CD4-positive, alpha-beta T cell treated with Interferon gamma for 1 hour (primary cell): ENCODE measurements at regions not wholly inside any gene's neighbourhood (a gene's known extent, or its start where the extent isn't known, plus 50 kb on each side); places are given as distances from the start of the nearest gene placed in this dataset.
"Not testable (repeated sequence)": the region's sequence is repeated elsewhere in the genome, so short reads cannot be mapped to it uniquely, and the experiment has no call there.

ENCODE experiments used
- DNase-seq: peaks from one replicate; pipeline ENCODE4 v3.0.0-alpha.2; 2020

- DNase-seq, result peak; percentile 9
Observed at GRCh38 chr6:150741633-150742200, 123.8 kb upstream of the MTHFD1L start.

DNA sequence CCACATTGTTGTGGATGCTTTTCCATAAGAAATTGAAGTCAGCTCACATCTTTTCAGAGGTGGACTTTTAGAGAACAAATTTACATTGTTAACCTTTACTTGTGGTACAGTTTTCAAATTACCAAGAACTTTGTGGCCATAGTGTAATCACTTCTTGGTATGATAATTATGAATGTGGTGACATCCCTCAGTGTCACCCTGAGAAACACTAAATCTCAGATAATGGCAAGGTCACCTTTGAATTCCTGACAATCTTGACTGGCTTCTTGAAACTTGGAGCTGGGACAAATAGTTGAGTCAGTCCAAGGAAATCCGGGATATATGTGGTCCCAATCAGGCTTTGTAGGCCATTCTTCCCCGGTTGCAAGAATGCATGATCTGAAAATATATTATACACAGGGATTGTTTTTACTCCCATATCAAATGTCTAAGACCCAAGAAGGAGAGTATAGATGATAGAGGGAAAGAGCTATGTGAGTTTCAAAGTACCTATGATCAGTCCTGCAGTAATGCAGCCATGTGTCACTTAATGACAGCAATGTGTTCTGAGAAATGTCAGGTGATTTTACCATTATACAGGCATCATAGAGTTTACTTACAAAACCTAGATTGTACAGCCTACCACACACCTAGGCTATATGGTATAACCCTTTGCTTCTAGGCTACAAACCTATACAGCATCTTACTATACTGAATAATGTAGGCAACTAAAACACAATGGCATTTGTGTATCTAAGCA, 120.8 kb upstream of the MTHFD1L start:
- DNase-seq, result no peak

- DNase-seq, result no peak
Observed at GRCh38 chr6:150745896-150746295, 119.6 kb upstream of the MTHFD1L start.

GRCh38 chr6:150747155-150747554, 118.3 kb upstream of the MTHFD1L start:
- DNase-seq, result no peak

GRCh38 chr6:150749091-150749670, 116.3 kb upstream of the MTHFD1L start:
- DNase-seq, result no peak

GRCh38 chr6:150751296-150751695, 114.2 kb upstream of the MTHFD1L start:
- DNase-seq, result no peak

GRCh38 chr6:150752409-150752808, 113.1 kb upstream of the MTHFD1L start:
- no peak for DNase-seq

GRCh38 chr6:150753371-150754064, 112.0 kb upstream of the MTHFD1L start:
- DNase-seq, result no peak

GRCh38 chr6:150755042-150755441, 110.5 kb upstream of the MTHFD1L start:
- DNase-seq, result no peak

- no peak for DNase-seq
Observed at GRCh38 chr6:150755524-150755923, 110.0 kb upstream of the MTHFD1L start.

DNA sequence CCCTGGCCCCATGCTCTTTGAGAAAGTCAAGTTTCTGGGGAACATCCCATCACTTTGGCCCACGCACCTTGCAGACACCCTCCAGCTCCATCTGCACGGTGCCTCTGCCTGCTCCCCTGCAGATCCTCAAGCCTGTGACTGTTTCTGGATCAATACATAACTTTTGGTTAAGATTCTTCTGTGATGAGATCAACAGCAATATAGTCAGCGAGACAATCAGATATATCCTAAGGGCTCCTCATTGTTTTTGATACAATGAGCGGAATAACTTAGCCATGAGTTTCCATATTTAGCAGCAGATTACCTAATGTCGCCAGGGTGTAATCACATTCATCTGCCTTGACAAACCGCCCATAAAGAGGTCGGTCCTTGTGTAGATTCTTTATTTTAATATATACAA, 109.3 kb upstream of the MTHFD1L start:
- DNase-seq, result no peak

DNA sequence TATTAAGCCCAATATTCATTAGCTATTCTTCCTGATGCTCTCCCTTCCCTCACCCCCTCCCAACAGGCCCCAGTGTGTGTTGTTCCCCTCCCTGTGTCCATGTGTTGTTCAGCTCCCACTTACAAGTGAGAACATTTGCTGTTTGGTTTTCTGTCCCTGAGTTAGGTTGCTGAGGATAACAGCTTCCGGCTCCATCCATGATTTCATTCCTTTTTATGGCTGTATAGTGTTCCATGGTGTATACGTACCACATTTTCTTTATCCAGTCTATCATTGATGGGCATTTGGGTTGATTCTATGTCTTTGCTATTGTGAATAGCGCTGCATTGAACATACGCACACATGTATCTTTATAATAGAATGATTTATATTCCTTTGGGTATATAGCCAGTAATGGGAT, 107.7 kb upstream of the MTHFD1L start:
- DNase-seq, result not testable (repeated sequence)

- DNase-seq, result no peak
Observed at GRCh38 chr6:150759483-150759882, 106.0 kb upstream of the MTHFD1L start.

GRCh38 chr6:150761771-150762170, 103.7 kb upstream of the MTHFD1L start:
- no peak for DNase-seq

DNA sequence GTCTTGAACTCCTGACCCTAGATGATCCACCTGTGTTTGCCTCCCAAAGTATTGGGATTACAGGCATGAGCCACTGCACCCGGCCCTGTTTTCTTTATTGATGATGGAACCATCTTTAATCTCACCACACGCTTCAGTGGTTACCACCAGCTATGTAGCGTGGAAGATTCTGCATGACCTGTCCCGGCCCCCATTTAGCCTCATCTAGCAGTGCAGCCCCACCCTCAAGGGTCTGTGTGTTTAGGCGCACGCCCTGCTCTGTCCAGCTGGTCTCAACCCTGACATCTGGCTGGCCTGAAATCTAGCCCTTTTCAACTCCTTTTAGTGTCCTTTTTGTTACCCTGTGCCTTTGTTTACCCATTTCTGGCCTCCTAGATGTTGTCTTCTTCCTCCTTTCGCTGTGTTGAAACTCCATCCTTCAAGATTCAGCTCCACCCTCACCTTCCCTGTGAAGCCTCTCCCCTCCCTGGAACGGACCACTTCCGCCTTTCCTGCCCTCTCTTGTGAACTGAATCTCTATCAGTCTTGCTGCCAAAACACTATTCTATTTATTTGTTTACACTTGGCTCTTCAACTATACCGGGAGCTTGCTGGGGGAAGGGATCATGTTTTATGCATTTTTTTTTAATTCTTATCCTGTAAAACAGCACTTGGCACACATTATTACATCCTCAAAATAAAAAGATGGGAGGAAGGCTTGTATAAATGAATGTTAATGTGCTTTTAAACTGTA, 101.0 kb upstream of the MTHFD1L start:
- DNase-seq, result no peak

- no peak for DNase-seq
Observed at GRCh38 chr6:150765067-150765764, 100.3 kb upstream of the MTHFD1L start.

DNA sequence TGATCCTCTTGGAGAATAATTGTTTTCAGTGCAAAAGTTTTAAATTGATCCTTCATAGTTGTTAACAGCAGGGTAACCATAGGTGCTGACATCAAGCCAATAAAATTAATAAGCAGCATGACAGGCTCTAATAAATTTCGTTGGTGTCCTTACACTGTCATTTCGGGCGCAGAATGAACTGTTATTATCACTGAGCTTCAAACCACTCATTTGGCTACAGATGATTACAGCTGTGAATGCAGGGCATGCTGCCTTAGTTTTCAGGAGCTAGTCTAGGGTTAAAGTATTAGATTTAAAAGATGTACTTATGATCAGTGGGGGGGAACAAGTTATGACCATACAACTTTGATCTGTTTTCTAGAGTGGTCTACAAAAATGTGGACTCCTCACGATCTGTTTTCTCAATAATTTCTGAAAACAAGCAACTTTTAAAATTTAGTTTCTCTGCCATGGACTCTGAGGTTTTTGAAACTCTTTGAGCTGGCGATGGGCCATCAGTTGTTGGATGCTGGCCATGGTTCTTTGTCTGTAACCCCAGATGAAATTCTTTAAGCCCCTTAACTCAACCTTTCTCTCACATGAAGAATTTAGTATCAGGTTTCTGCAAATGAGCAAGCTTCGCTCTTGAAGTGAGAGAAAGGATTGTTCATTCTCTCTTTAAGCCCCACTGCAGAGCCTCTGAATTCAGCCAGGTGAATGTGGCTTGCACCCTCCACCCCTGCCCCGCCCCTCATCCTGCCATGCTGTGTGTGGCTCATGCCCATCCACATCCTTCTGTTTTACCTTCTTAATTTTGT, 99.1 kb upstream of the MTHFD1L start:
- DNase-seq, result no peak

DNA sequence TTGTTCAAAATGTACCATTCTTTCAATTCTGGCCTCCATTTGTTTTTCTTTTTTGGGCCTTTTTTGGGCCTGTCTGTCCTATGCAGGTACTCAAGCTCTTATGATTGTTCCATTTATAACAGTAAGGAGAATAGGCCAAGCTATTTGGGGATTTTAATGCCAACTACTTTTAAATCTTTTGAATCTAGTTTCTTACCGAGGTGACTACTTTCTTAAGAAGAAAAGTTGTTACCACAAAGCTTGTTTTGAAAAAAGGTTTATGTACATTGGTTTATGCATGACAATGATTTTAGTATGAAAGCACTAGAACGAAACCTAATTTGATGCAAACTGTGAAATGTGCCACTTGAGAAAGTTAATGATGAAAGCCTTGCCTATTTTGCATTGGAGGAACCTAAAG, 98.3 kb upstream of the MTHFD1L start:
- DNase-seq, result no peak

- no peak for DNase-seq
Observed at GRCh38 chr6:150767571-150768018, 97.9 kb upstream of the MTHFD1L start.

- no peak for DNase-seq
Observed at GRCh38 chr6:150770637-150771036, 94.9 kb upstream of the MTHFD1L start.

GRCh38 chr6:150773969-150774368, 91.5 kb upstream of the MTHFD1L start:
- no peak for DNase-seq
